SKM-1 (cell line): ENCODE measurements at regions not wholly inside any gene's neighbourhood (a gene's known extent, or its start where the extent isn't known, plus 50 kb on each side); places are given as distances from the start of the nearest gene placed in this dataset.

Experiments
- DNase-seq: peaks from one replicate; lab custom pipeline; 2025; ENCODE audit not compliant: unreplicated experiment; lab: John Stamatoyannopoulos, UW

DNA sequence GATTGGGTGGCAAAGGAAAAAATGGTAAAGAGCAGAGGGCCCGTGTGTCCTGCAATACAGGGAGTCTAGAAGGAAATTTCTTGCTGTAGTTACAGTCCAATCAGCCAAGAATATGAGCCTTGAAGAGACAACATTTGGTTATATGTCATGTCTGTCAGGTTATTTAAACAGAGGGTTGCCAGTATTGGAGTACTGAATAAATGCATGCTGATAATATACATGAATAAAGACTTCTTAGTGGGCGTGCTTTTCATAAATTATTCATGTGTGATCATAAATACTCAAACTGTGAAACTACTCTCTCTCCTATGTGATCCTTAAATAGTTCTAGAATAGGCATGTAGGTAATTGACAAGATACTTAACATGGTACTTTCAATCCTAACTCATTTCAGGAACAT, 249.0 kb downstream of the CRPPA start:
- no peak for DNase-seq

DNA sequence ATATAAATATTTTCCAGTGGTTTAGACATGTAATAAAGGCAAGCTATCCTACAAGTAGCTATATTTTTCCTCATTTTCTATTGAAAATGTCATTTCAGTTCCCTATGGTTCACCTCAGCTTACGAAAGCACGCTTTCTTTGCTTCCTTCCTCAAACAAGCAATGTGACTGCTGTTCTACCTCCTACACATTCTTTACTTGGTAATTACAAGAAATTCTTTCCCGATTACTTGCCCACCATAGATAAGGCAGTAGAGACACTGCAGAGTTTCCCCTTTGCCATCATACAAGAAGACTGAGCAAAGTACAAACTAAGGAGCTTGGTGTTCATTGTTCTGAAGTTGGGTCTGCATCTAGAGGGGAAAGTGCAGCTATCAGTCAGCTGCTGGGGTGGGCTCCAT, 249.4 kb downstream of the CRPPA start:
- DNase-seq = no peak

DNA sequence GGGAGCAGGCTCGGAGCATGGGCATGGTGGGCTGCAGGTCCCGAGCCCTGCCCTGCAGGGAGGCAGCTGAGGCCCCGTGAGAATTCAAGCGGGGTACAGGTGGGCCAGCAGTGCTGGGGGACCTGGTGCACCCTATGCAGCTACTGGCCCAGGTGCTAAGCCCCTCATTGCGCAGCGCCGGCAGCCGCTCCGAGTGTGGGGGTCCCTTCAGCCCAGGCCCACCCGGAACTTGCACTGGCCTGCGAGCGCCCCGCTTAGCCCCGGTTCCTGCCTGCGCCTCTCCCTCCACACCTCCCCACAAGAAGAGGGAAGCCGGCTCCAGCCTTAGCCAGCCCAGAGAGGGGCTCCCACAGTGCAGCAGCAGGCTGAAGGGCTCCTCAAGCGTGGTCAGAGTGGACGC, 250.7 kb downstream of the CRPPA start:
- DNase-seq = no peak

DNA sequence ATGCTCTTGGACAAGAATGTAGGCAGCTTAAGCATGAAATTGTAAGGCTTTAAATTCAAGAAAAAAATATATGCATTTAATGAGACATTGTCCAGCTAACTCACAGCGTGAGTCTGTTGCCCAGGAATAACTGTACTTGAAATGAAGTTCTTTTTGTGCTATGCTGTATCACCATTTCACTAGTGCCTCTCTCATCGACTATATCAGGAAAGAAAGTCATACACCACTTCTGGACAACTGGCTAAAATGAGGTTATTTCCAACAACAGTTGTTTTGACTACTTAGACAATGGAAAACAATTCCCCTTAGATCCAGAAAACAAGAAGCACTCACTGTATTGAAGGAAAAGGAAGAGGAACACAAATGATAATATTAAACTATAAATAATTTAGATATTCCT, 251.8 kb downstream of the CRPPA start:
- DNase-seq = no peak

DNA sequence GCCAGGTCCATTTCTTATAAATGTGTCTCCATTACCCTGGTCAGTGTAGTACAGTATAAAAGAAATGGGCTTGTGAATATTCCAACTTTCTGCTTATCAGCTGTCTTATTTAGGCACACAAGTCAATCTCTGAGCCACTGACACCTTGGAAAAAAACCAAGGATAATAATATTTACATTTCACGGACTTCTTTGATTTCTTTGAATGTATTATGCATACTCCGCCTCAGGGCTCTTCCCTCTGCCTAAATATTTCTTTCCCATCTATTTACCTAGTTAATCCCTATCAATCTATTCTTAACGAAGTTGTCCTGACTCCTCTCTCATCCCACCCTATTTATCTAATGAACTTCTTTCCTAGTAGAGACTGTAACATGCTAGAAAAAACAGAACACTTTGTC, 253.8 kb downstream of the CRPPA start:
- DNase-seq = no peak

DNA sequence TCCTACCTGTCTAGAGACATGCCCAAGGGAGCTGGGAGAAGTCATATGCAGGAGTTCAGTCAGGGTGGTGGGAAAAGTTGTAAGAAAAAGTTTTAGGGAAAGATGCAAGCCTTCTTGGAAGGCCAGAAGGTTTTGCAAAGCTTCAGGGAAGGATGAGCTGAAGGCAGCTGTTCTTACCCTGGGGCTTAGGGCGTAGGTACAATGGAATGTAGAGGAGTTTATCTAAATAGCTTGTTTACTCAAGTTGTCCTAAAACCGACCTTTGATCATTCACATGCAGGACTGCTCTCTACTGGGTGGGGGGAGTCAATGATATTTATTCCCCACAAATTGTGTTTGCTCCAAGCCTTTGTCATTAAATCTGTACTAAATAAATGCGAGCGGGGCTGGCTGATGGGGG, 277.0 kb downstream of the CRPPA start:
- no peak for DNase-seq

DNA sequence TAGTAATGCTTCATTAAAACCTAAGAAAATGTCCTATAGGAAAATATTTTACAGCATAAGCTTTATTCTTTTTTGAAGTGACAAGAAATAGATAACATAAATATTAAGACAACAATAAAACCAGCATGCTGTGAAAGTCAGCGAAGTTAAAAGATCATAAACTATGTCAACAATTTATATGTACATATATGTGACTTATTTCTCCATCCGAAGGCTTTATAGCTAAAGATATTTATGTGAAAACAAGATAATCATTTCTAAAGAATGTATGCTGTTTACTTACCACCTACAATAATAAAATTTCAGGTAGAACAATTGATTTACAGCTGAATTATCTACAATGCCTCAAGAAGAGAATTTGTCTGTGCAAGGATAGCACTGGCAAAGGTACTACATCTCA, 283.4 kb downstream of the CRPPA start:
- no peak for DNase-seq

DNA sequence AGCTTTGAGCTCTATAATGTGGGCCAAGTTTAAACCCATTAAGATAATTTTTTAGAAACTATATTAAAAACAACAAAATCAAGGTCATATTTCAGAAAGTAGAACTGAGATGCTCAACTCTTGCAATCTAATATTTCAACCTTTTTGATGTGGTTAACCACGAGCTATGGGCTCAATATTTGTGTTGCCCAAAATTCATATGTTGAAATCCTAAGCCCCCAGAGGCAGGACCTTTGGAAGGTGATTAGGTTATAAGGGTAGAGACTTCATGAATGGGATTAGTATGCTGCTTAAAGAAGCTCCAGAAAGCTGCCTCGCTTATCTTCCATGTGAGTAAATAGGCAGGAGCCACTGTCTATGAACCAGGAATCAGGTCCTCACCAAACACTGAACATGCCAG, 284.4 kb downstream of the CRPPA start:
- DNase-seq = no peak

DNA sequence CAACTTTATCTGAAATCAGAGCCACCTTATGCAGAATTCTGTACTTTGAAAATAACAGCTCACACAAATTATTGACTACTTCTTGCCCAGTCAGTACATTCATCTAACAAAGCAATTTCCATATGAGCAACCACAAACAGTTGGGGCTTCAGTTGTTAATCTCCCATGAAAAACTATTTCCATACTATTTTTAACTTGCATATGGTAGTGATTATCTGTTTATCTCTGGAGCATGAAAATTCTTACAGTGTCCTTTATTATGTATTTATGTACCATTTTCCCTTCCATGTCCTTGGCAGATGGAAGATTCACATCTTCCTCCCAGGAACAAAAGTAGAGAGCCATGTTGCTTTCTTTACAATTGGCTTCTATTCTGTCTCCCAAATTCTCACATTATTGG, 285.7 kb downstream of the CRPPA start:
- DNase-seq = no peak

DNA sequence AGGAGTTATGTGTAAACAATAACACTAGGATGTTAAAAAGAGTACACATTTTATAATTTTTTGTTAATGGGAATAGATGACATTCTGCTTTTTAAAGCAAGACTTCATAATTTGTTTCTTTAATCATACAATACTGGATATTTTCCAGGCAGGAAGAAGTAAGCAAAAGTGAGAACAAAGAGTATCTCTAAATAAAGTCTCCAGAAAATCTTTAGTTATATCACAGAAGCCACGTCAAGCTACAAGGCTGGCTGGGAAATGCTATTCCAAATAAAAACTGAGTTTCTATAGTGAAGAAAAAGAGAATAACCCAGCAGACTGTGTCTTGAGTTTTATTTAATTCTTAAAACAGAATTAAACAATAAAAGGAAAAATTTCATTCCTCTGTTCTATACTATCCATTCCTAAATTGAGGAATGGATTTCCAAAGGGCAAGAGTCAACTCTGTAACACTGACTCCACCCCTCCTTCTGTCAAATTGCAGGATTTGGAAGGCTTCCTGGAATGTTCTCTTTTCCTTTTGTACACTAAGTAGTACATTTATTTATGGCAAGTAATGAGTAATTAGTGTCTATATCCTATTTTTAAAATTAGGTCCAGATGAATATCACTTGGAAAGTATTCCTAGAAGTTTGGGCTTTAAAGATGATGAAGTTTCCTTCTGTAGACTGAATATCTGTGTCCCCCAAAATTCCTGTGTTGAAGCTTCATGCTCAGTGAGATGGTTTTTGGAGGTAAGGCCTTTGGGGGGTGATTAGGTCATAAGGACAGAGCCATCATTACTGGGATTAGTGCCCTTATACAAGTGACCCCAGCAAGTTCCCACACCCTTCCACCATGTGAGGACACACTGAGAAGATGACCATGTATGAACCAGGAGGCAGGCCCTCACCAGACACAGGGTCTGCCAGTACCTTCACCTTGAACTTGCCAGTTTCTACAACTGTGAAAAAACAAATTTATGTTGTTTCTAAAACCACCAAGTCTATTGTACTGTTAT, 290.9 kb downstream of the CRPPA start:
- no peak for DNase-seq

DNA sequence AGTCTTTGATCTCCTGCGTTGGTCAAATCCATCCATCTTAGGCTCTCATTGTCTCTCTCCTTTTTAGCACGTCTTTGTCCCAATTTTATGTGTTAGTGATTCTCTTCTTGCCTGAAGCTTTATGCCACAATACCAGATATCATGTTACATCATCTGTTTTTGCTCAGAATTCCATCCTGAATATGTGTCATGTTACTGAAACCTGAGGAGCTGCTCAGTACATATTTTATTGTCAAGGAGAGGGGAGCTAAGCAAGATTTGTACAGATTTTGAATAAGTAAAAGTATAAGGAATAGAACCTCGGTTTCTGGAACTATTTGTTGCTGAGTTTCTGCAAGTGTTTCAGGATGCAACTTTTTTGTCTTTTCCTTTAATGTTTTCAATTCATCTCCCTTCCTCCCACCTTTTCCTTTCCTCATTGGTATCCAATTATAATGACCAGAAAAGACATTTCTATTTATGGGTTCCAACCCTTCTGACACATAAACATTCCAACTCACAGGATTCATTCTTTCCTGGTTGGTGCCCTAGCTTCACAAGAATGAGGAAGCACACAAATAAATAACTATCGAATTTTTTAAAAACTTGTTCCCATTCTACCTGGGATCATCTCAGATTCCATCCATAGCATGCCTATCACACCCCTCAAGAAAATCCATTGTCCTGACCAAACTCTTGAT, 291.8 kb downstream of the CRPPA start:
- no peak for DNase-seq

DNA sequence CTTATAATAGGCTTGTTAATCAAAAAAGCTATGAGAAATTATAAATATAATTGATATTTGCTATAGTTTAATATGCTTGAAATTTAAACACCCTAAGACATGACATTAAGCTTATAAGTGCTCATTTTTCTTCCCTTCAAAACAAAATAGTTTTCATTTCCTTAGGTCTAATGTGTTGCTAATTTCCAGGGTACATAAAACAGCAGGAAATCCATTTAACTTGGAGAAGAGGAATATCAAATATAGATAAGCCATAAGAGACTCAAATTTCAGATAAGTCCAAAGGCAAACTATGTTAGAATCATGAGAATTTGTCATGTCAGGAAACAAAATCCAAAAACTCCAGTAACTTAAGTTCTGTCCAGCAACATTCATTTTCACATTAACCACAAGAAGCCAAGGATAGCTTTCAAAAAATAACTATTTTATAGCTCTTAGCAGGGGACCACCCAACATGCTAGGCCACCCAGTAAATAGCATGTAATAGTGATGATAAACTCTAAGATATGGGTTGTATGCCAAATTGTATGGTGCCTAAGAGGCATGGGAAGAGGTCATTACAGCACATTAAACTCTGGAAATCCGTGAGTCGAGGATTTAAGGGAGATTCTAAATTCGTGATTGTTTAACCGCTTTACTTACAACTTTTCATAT, 298.1 kb downstream of the CRPPA start:
- no peak for DNase-seq

DNA sequence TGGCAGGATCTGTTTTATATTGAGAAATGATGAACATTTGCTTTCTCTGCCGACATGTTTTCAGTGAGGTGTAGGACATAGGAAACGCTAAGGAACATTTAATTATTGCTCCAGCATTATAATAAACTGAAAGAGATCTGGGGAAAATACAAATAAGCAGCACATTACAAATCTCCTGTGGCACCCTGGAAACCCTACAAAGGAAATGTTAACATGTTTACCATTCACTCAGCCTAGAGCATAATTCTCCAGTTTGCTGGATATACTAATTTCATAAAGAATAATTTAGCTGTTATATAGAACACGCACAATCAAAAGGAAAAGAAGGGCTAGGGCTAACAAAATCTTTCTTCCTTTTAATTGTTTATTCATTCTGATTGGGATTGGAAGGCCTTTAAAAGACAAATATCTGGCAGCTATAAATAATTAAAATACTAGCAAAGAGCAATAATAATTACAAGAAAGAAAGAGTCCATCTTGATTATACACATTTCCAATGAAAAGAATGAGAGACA, 299.4 kb downstream of the CRPPA start:
- no peak for DNase-seq

DNA sequence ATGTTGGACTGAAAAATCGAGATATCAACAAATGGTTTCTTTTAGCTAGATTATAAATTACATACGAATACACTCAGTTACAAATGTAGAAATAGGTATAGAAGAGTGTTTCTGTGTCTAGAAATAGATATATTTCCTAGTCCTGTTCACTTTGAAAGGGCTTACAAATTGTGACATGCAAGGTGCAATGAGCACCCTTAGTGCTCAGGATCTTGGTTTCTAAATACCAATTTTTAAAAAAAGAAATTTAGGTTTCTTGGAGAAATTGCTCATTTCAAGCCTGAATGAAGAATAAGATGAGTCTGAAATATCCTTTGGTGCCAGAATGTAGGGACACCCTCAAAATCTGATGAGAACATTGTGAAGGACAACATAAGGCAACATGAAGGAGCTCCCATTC, 306.0 kb downstream of the CRPPA start:
- no peak for DNase-seq

DNA sequence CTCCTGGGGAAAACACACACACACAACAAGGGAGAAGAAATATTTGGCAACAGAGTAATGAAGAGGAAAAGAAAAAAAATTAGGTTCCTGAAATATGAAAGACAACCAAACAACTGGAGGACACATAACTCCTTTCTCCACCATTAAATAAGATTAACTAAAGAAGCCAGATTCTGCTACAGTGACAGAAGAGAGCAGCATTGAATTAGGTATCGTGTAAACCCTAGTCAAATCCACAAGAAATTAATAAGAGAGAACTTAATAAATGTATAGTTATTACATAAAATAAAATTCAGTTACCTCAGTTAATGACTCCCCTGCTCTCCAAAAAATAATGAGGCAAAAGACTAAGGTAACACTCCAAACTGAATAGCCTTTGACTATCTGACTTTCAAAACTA, 306.7 kb downstream of the CRPPA start:
- no peak for DNase-seq

DNA sequence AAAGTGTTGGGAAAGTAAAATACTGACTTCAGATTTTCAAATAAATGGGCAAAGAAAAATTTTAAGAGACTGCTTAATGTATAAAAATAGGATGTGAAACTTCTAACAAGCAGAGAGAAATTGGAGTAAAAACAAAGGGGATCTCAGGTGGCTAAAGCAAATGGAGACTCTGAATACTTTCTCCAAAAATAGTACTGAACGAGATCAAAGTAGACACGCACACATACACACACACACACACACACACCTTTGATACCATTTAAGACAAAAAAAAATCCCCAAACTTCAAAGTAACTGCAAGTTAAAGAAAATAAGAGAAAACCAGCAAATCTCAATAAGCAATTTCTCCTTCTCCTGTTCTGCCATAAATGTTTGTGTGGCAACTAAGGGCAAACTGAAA, 307.3 kb downstream of the CRPPA start:
- no peak for DNase-seq

DNA sequence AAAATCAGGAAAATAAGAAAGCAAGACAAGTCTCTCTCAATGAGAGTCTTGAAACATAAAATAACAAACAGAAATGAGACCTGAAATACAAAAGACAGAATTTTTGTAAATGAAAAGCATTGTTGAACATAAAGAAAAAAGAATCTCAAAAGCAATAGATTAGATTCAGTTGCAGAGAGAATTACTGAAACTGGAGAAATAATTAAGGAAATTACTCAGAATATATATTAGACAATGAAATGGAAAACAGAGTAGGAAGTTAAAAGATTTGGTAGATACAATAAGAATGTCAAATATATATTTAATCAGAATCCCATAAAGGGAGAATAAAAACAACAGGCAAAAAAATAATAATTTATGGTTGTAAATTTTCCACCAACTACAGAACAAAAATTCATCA, 308.3 kb downstream of the CRPPA start:
- no peak for DNase-seq

DNA sequence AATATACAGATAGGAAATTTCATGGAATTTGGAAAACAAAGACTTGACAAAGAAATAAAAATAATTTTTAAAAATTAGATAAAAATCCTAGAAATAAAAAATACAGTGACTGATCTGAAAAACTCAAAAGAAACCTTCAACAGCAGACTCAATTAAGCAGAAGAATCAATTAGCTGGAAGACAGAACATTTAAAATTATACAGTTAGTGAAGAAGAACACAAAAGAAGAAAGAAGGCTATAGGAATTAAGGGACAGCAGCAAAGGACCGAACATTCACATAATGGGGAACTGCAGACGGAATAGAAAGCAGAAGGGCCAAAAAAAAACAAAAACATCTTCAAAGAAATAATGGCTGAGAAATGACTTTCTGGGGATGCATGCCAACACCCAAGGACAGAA, 314.5 kb downstream of the CRPPA start:
- DNase-seq = no peak

DNA sequence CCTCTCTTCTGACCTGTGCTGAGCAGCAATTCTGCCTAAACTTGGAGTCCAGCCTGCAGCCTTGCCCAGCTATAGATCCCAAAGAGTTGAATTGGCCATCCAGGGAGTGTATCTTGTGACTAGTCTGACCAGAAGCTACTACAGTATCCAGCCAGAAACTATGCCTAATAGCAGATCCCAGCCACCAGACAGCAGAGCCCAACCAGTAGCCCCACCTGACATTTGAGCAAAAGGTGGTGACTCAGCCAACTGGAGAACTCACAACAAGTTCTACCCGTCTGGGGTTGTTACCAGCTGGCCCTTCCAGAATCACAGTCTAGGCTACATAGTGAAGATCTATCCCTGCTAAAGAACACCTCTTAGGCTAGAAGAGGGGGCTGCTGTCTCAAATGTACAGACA, 315.0 kb downstream of the CRPPA start:
- no peak for DNase-seq

DNA sequence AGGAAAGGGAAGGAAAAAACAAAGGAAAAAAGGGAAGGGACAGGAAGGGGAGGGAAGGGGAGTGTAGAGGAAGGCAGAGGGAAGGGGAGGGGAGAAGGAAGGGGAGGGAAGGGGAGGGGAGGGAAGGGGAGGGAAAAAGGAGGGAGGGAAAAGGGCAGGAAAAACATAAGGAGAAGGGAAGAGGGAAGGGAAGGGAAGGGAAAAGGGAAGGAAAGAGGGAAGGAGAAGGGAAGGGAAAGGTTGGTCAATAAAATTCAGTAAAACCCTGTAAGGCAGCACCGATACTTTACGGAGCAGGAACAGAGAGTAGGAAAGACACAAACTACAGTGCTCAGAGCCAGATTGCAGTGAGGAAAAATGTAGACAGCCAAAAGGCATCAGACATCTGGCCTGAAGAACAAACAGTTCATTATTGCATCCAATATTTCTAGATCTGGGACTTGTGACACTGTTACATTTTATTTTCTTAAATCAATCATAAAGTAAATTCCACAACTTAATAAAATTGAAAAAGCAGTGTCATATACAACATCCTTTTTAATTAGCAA, 322.0 kb downstream of the CRPPA start:
- no peak for DNase-seq

DNA sequence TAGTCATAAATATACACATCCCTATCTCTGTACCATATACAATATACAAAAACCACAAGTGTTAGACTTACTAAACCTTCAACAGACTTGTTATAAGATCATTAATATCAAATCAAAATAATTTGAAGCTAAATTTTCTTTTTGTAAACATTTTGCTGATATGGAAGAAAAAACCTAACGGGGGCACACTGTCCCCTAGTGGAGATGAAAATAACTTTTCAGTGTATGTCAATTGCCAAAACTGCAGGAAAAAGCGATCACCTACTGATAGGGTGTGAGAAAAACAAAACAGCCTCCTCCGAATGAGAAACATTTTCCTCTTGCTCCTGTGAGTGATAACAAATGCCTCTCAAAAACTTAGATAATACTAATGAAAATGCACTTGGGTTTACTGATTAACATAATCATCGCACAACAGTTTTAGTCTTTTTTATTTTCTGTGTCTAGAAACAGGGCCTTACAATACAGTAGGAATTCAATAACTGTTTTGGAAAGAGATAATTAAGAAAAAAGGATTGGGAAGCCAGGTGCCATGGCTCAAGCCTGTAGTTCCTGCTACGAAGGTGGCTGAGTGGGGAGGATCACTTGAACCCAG, 322.7 kb downstream of the CRPPA start:
- DNase-seq = no peak
